ENCODE measurements at regions not wholly inside any gene's neighbourhood (a gene's known extent, or its start where the extent isn't known, plus 50 kb on each side); places are given as distances from the start of the nearest gene placed in this dataset.

DNA sequence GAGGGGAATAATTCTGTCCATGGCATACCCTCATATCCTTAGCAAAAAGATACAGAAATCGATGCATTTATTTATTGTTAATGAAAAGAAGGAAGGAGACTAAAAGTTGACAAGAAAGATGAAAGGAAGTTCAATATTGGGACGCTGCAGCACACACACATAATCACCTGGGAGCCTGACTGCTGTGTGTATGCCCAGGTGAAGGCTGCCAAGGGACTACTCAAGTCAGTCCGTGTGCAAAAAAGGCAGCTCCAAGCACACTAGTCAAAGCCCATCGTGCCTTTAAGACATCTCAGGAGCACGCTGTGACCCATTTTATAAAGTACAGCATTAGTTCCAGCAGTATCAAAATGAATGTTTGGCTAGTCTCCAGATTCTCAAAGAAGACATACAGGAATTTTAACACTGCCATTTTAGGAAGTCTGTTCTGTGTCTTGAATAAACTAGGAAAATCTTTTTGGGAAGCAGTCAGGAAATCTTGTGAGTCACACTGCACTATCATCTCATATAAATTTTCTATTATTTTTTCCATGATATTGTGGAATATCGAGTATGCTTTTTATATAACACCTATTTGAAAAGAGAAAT is 363.9 kb downstream of the GASK1B start:
- Histone ChIP-seq H3K27ac (no peak overlapping the region), H3K4me1 (no peaks in the 10 kb centered on the region), H3K36me3 (no peaks in the 10 kb centered on the region), H3K4me3 (no peak overlapping the region), H3K27me3 (no peaks in the 10 kb centered on the region), H3K9me3 (no peaks in the 10 kb centered on the region)
- TF ChIP-seq POLR2A (IDR thresholded peaks at IDR 0.05), result no peak
- TF ChIP-seq, protein P1, sequence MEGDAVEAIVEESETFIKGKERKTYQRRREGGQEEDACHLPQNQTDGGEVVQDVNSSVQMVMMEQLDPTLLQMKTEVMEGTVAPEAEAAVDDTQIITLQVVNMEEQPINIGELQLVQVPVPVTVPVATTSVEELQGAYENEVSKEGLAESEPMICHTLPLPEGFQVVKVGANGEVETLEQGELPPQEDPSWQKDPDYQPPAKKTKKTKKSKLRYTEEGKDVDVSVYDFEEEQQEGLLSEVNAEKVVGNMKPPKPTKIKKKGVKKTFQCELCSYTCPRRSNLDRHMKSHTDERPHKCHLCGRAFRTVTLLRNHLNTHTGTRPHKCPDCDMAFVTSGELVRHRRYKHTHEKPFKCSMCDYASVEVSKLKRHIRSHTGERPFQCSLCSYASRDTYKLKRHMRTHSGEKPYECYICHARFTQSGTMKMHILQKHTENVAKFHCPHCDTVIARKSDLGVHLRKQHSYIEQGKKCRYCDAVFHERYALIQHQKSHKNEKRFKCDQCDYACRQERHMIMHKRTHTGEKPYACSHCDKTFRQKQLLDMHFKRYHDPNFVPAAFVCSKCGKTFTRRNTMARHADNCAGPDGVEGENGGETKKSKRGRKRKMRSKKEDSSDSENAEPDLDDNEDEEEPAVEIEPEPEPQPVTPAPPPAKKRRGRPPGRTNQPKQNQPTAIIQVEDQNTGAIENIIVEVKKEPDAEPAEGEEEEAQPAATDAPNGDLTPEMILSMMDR (IDR thresholded peaks at IDR 0.05), result no peak
- no peak for DNase-seq

DNA sequence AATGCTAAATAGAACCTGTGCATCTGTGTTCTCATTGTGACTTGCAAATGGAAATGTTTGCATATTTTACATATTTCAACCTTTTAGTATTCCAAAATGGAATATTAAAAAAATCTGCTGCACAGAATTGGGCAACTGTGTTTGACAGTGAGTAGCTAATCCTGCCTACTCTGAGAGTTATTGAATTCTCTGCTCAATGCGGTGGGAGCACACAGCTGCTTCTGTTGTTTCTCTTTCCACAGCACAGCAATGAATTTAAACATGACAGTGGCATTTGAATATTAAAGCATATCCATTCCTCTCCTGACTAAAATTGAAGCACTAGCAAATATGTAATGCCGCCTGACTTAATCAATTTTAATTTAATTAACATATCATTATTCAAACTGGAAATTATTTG is 366.6 kb downstream of the GASK1B start:
- Histone ChIP-seq H3K27ac (no peak overlapping the region), H3K9me3 (no peaks in the 10 kb centered on the region), H3K4me1 (no peaks in the 10 kb centered on the region), H3K27me3 (no peaks in the 10 kb centered on the region), H3K4me3 (no peak overlapping the region), H3K36me3 (no peaks in the 10 kb centered on the region)
- TF ChIP-seq, protein P1 (IDR thresholded peaks at IDR 0.05), result no peak
- DNase-seq, result no peak

DNA sequence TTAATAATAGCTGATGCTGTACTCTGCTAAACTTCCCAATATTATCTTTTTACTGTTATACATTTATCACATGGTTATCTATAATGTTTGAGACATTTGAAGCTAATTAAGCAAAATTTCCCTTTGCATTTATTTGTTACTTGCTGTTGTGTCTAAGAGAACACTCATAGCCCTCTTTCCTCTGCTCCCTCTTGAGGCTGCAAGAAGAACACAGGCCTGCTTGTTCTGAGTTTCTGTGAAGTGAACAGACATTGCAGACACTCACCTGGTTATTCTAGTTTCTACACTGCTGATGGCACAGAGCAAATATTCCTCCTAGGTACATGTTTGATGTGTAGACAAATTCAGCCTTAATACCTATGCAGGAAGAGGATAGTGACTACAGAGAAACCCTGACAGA is 367.8 kb downstream of the GASK1B start:
- Histone ChIP-seq H3K4me1 (no peaks in the 10 kb centered on the region), H3K36me3 (no peaks in the 10 kb centered on the region), H3K27me3 (no peaks in the 10 kb centered on the region), H3K9me3 (no peaks in the 10 kb centered on the region), H3K27ac (no peak overlapping the region), H3K4me3 (no peak overlapping the region)
- no peak for DNase-seq
- TF ChIP-seq, protein P1 (IDR thresholded peaks at IDR 0.05), result peak in 3 of 6 experiments; percentile 27 to 41 (median 30)
- no peak for TF ChIP-seq POLR2A (IDR thresholded peaks at IDR 0.05)

DNA sequence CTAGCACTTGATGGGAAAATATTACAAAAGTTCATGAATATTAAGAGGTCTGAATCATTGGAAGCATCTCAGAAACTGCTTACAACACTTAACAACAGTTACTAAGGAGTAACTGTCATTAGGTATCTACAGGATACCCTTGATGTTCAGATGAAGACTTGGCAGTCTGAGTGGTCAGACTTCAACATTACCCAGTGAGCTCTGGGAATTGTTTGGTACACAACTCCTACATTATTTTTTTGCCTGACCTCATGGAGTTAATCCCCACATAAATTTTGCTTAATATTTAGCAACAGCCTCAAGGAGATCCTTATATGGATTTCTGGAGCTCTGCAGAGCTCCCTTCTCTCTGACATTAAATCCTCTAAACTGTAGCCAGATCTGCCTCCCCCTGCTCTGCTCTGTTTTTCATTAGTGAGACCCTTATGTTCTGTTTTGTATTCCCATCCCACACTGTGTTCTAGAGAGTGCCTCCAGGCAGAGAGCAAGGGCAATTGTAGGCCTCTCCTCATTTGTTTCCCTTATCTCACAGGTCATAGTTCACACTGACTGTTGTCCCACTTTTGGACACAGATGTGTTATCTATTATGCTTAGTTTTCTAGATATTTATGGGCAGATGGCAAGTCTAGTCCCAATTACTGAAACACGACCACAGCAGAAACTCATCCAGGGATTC is 368.8 kb downstream of the GASK1B start:
- no peaks in the 10 kb centered on the region for H3K27me3 ChIP-seq
- H3K9me3 ChIP-seq, result no peaks in the 10 kb centered on the region
- no peak overlapping the region for H3K4me3 ChIP-seq
- no peak for TF ChIP-seq POLR2A (IDR thresholded peaks at IDR 0.05)
- TF ChIP-seq, protein P1 (IDR thresholded peaks at IDR 0.05), result no peak
- H3K4me1 ChIP-seq, result no peaks in the 10 kb centered on the region
- H3K27ac ChIP-seq, result no peak overlapping the region
- no peak for DNase-seq
- H3K36me3 ChIP-seq, result no peaks in the 10 kb centered on the region

DNA sequence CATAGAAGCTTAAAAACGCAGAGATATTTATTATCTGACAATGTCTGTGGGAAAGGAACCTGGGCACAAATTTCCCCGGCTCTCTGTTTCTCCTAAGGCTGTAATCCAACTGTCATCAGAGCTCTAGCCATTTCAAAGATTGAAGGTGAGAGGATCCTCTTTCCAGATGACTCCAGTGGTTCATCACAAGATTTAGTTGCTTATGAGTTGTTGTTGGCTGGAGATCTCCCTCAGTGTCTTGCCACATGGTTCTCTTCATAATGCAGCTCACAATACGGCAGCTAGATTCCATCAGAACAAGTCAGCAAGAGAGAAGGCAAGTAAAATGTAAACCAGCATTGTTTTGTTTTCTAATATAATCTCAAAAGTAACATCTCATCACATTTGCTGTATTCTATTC is 369.4 kb downstream of the GASK1B start:
- Histone ChIP-seq H3K9me3 (no peaks in the 10 kb centered on the region), H3K27me3 (no peaks in the 10 kb centered on the region), H3K4me3 (no peak overlapping the region), H3K27ac (peak overlapping the region in 1 of 4 donors; percentile 19), H3K4me1 (no peaks in the 10 kb centered on the region), H3K36me3 (no peaks in the 10 kb centered on the region)
- TF ChIP-seq, protein P1 (IDR thresholded peaks at IDR 0.05), result no peak
- TF ChIP-seq POLR2A (IDR thresholded peaks at IDR 0.05), result no peak
- DNase-seq, result no peak
